ENCODE measurements at regions not wholly inside any gene's neighbourhood (a gene's known extent, or its start where the extent isn't known, plus 50 kb on each side); places are given as distances from the start of the nearest gene placed in this dataset.

GRCh38 chr11:80155412-80156017, 714.7 kb upstream of the TENM4 start:
- no peaks in the 10 kb centered on the region for H3K9me3 Mint-ChIP-seq
- no peaks in the 10 kb centered on the region for H3F3A ChIP-seq (ENCODE audit: low read depth)

GRCh38 chr11:80146232-80146631, 705.4 kb upstream of the TENM4 start:
- Histone ChIP-seq H3K9me3 (ENCODE audit: low read depth) (no peaks in the 10 kb centered on the region), H3K4me2 (no peak overlapping the region), H3K36me3 (no peaks in the 10 kb centered on the region), H3F3A (ENCODE audit: low read depth) (no peaks in the 10 kb centered on the region), H3K4me3 (no peak overlapping the region), H3K79me2 (ENCODE audit: low read depth) (no peaks in the 10 kb centered on the region), H3K27me3 (no peaks in the 10 kb centered on the region), H4K20me1 (ENCODE audit: low read depth) (no peaks in the 10 kb centered on the region), H2AFZ (replicated peaks) (no peak overlapping the region), H3K9ac (no peak overlapping the region), H3K27ac (no peak overlapping the region), H3K4me1 (peaks cover 14% of the 10 kb centered on the region)
- peaks cover 13% of the 10 kb centered on the region for H3K4me1 Mint-ChIP-seq
- no peaks in the 10 kb centered on the region for H3K27me3 Mint-ChIP-seq (ENCODE audit: insufficient read depth, low read depth)
- H3K9me3 Mint-ChIP-seq: no peaks in the 10 kb centered on the region
- H3K27ac Mint-ChIP-seq: no peak overlapping the region
- TF ChIP-seq CTCF (IDR thresholded peaks at IDR 0.05) (no peak), EZH2 (IDR thresholded peaks at IDR 0.05) (no peak), EZH2phosphoT487 (IDR thresholded peaks at IDR 0.05) (no peak)
- no peaks in the 10 kb centered on the region for H3K36me3 Mint-ChIP-seq
- no peak for DNase-seq (ENCODE audit: low spot score)
- H3K4me3 Mint-ChIP-seq: no peak overlapping the region

More at GRCh38 chr11:80155412-80156017, 714.7 kb upstream of the TENM4 start:
- H4K20me1 ChIP-seq (ENCODE audit: low read depth): no peaks in the 10 kb centered on the region
- DNase-seq (ENCODE audit: low spot score): peak; percentile 65
- H3K36me3 ChIP-seq: no peaks in the 10 kb centered on the region
- H3K79me2 ChIP-seq (ENCODE audit: low read depth): no peaks in the 10 kb centered on the region
- no peaks in the 10 kb centered on the region for H3K27me3 ChIP-seq
- no peak overlapping the region for H3K4me3 ChIP-seq
- H3K4me1 ChIP-seq: no peaks in the 10 kb centered on the region
- H2AFZ ChIP-seq (replicated peaks): no peak overlapping the region
- Mint-ChIP-seq H3K4me3 (no peak overlapping the region), H3K4me1 (no peaks in the 10 kb centered on the region), H3K36me3 (no peaks in the 10 kb centered on the region), H3K27ac (no peak overlapping the region), H3K27me3 (ENCODE audit: insufficient read depth, low read depth) (no peaks in the 10 kb centered on the region)
- no peaks in the 10 kb centered on the region for H3K9me3 ChIP-seq (ENCODE audit: low read depth)
- no peak overlapping the region for H3K9ac ChIP-seq
- H3K27ac ChIP-seq: no peak overlapping the region
- H3K4me2 ChIP-seq: no peak overlapping the region
- TF ChIP-seq EZH2phosphoT487 (IDR thresholded peaks at IDR 0.05) (no peak), CTCF (IDR thresholded peaks at IDR 0.05) (peak; percentile 70)

GRCh38 chr11:80144897-80145594, 704.2 kb upstream of the TENM4 start:
- H3K4me1 ChIP-seq: peaks cover 14% of the 10 kb centered on the region
- H3K9me3 ChIP-seq (ENCODE audit: low read depth): no peaks in the 10 kb centered on the region
- Mint-ChIP-seq H3K9me3 (no peaks in the 10 kb centered on the region), H3K27me3 (ENCODE audit: insufficient read depth, low read depth) (no peaks in the 10 kb centered on the region), H3K36me3 (no peaks in the 10 kb centered on the region), H3K4me3 (no peak overlapping the region), H3K27ac (no peak overlapping the region), H3K4me1 (peaks cover 13% of the 10 kb centered on the region)
- peak; percentile 22 for DNase-seq (ENCODE audit: low spot score)
- H3K4me3 ChIP-seq: no peak overlapping the region
- no peak for TF ChIP-seq EZH2 (IDR thresholded peaks at IDR 0.05)
- TF ChIP-seq CTCF (IDR thresholded peaks at IDR 0.05): no peak
- TF ChIP-seq EZH2phosphoT487 (IDR thresholded peaks at IDR 0.05): no peak
- H3K27ac ChIP-seq: no peak overlapping the region
- peak overlapping the region; percentile 21 for H2AFZ ChIP-seq (replicated peaks)
- no peaks in the 10 kb centered on the region for H3K27me3 ChIP-seq
- no peaks in the 10 kb centered on the region for H3K79me2 ChIP-seq (ENCODE audit: low read depth)
- no peak overlapping the region for H3K9ac ChIP-seq
- peak overlapping the region; percentile 45 for H3K4me2 ChIP-seq
- H4K20me1 ChIP-seq (ENCODE audit: low read depth): no peaks in the 10 kb centered on the region
- H3K36me3 ChIP-seq: no peaks in the 10 kb centered on the region
- H3F3A ChIP-seq (ENCODE audit: low read depth): no peaks in the 10 kb centered on the region

Data from neural progenitor cell (in vitro differentiated cells).